NCI-H526 (cell line): ENCODE measurements at regions not wholly inside any gene's neighbourhood (a gene's known extent, or its start where the extent isn't known, plus 50 kb on each side); places are given as distances from the start of the nearest gene placed in this dataset.

Experiments
- DNase-seq, 2 experiments: peaks; one replicate each; lab custom pipeline; 2025; lab: John Stamatoyannopoulos, UW

GRCh38 chr7:113968713-113969112 is 49.9 kb upstream of the PPP1R3A start:
- DNase-seq: no peak
